ENCODE measurements at regions not wholly inside any gene's neighbourhood (a gene's known extent, or its start where the extent isn't known, plus 50 kb on each side); places are given as distances from the start of the nearest gene placed in this dataset.

GRCh38 chr2:145221032-145221431, 701.1 kb upstream of the ZEB2 start:
- no peak for DNase-seq (ENCODE audit: low read depth in 2 of 2)

- DNase-seq (ENCODE audit: low read depth in 2 of 2): no peak
These were observed 700.6 kb upstream of the ZEB2 start for GRCh38 chr2:145220496-145220895.

GRCh38 chr2:145207884-145208283, 688.0 kb upstream of the ZEB2 start:
- no peak for DNase-seq (ENCODE audit: low read depth in 2 of 2)

GRCh38 chr2:145206496-145207281, 686.8 kb upstream of the ZEB2 start:
- DNase-seq (ENCODE audit: low read depth in 2 of 2): no peak

GRCh38 chr2:145203891-145204290, 684.0 kb upstream of the ZEB2 start:
- DNase-seq (ENCODE audit: low read depth in 2 of 2): no peak

- DNase-seq (ENCODE audit: low read depth in 2 of 2): no peak
These were observed 680.1 kb upstream of the ZEB2 start for GRCh38 chr2:145199827-145200706.

GRCh38 chr2:145199042-145199441, 679.1 kb upstream of the ZEB2 start:
- no peak for DNase-seq (ENCODE audit: low read depth in 2 of 2)

- DNase-seq (ENCODE audit: low read depth in 2 of 2): no peak
These were observed 678.6 kb upstream of the ZEB2 start for GRCh38 chr2:145198555-145198954.

- DNase-seq (ENCODE audit: low read depth in 2 of 2): no peak
These were observed 678.0 kb upstream of the ZEB2 start for GRCh38 chr2:145197944-145198343.

GRCh38 chr2:145194673-145195072, 674.8 kb upstream of the ZEB2 start:
- DNase-seq (ENCODE audit: low read depth in 2 of 2): no peak

- no peak for DNase-seq (ENCODE audit: low read depth in 2 of 2)
These were observed 670.2 kb upstream of the ZEB2 start for GRCh38 chr2:145190031-145190703.

- DNase-seq (ENCODE audit: low read depth in 2 of 2): no peak
These were observed 666.4 kb upstream of the ZEB2 start for GRCh38 chr2:145186303-145186702.

GRCh38 chr2:145185696-145186095, 665.8 kb upstream of the ZEB2 start:
- no peak for DNase-seq (ENCODE audit: low read depth in 2 of 2)

- no peak for DNase-seq (ENCODE audit: low read depth in 2 of 2)
These were observed 665.1 kb upstream of the ZEB2 start for GRCh38 chr2:145184741-145185651.

GRCh38 chr2:145169285-145169684, 649.4 kb upstream of the ZEB2 start:
- no peak for DNase-seq (ENCODE audit: low read depth in 2 of 2)

GRCh38 chr2:145168091-145168490, 648.2 kb upstream of the ZEB2 start:
- DNase-seq (ENCODE audit: low read depth in 2 of 2): no peak

- DNase-seq (ENCODE audit: low read depth in 2 of 2): no peak
These were observed 646.9 kb upstream of the ZEB2 start for GRCh38 chr2:145166731-145167302.

- no peak for DNase-seq (ENCODE audit: low read depth in 2 of 2)
These were observed 641.7 kb upstream of the ZEB2 start for GRCh38 chr2:145161656-145162055.

- no peak for DNase-seq (ENCODE audit: low read depth in 2 of 2)
These were observed 640.9 kb upstream of the ZEB2 start for GRCh38 chr2:145160855-145161254.

- no peak for DNase-seq (ENCODE audit: low read depth in 2 of 2)
These were observed 639.8 kb upstream of the ZEB2 start for GRCh38 chr2:145159676-145160075.
